PC-9 (cell line): ENCODE measurements at regions not wholly inside any gene's neighbourhood (a gene's known extent, or its start where the extent isn't known, plus 50 kb on each side); places are given as distances from the start of the nearest gene placed in this dataset.

ENCODE experiments used
- CTCF ChIP-seq: fragments of 200-600 bp; sonication (generic); conservative IDR thresholded peaks from 2 replicates; pipeline ENCODE4 v1.6.1; 2017; ENCODE audit warnings: mixed run types, antibody characterized with exemption, mild to moderate bottlenecking, moderate library complexity
- EZH2 ChIP-seq: fragments of 200-600 bp; sonication (generic); IDR thresholded peaks from 2 replicates; pipeline ENCODE4 v1.8.0; 2017; ENCODE audit warnings: antibody characterized with exemption, low read depth

- TF ChIP-seq CTCF, result no peak
- TF ChIP-seq EZH2, result no peak
Observed at GRCh38 chr20:22931653-22932608, 103.2 kb upstream of the SSTR4 start.
